Psoas muscle (tissue), 7 donors: ENCODE measurements at regions not wholly inside any gene's neighbourhood (a gene's known extent, or its start where the extent isn't known, plus 50 kb on each side); places are given as distances from the start of the nearest gene placed in this dataset.

Experiments
- ATAC-seq, 4 donors: fragments of 200-7000 bp; cut with Tn5 transposase; one replicate each; pipeline ENCODE4 v1.9.1; 2020; ENCODE audit warnings: moderate library complexity in 3 of 4, mild to moderate bottlenecking in 2 of 4
- DNase-seq, 2 donors: peaks; one replicate each; pipeline ENCODE4 v3.0.0-alpha.2; 2020
- H3K27ac ChIP-seq: fragments of 200-600 bp; one replicate; pipeline ENCODE4 v1.8.0; 2022
- H3K27me3 ChIP-seq, 3 donors: fragments of 200-600 bp in 1 of 3; one replicate each; pipeline versions ENCODE4 v1.6.1 to v1.8.0; 2013 to 2022; ENCODE audit warnings: low read length in 2 of 3, mild to moderate bottlenecking in 2 of 3, moderate library complexity in 1 of 3; ENCODE audit not compliant: insufficient read depth in 3 of 3
- H3K36me3 ChIP-seq, 2 donors: fragments of 200-600 bp in 1 of 2; one replicate each; pipeline versions ENCODE4 v1.6.1 to v1.8.0; 2013 to 2022; ENCODE audit warnings: low read depth in 1 of 2, mild to moderate bottlenecking in 1 of 2, moderate library complexity in 1 of 2; ENCODE audit not compliant: insufficient read depth in 1 of 2
- H3K4me1 ChIP-seq: fragments of 200-600 bp; one replicate; pipeline ENCODE4 v1.8.0; 2022
- H3K4me3 ChIP-seq: fragments of 200-600 bp; one replicate; pipeline ENCODE4 v1.8.0; 2022; ENCODE audit warnings: mild to moderate bottlenecking
- H3K9me3 ChIP-seq: fragments of 200-600 bp; one replicate; pipeline ENCODE4 v1.8.0; 2022
- CTCF ChIP-seq: fragments of 200-600 bp; IDR thresholded peaks from one replicate; pipeline ENCODE4 v1.8.0; 2022; ENCODE audit warnings: antibody characterized with exemption
- WGBS, 3 donors: extraction: QIAGEN DNeasy Blood & Tissue Kit; methylation state at CpG; one replicate each; pipeline versions ENCODE4 v1.1.6 to v1.1.7; 2013; 5-methylcytosine and 5-hydroxymethylcytosine counted together
- intact Hi-C, 2 donors: fragments of 100-400 bp; cut with DNase I; formaldehyde crosslinking; loops; one replicate each; pipeline versions ENCODE4 v1.11.0 to v1.14.2; 2022
- donor health status: healthy with polysubstance abuse.
- donor health status: DM: no; HTN: no; CAD: no; lungs with moderate emphysema.
- donor health status: Bipolar disorder and iron deficiency.
- donor health status: healthy.
- donor health status: DM: yes; HTN: yes; CAD: no.
- donor health status: DM: no; HTN: no; CAD: no.
- donor health status: DM: yes; HTN: yes; CAD: no.

- intact Hi-C loops, result no loop called here
- WGBS, 3 donors, result 69 to 76% (median 70%) methylated on average over 6 of the region's 6 CpGs
- H3K4me1 ChIP-seq, result no peaks in the 10 kb centered on the region
- H3K27me3 ChIP-seq, result peaks cover 0 to 2% (median 0%) of the 10 kb centered on the region in 3 donors
- TF ChIP-seq CTCF, result no peak
- H3K27ac ChIP-seq, result no peak overlapping the region
- DNase-seq (no peak), ATAC-seq (no peak)
- no peak overlapping the region for H3K4me3 ChIP-seq
- no peaks in the 10 kb centered on the region for H3K36me3 ChIP-seq
- H3K9me3 ChIP-seq, result no peaks in the 10 kb centered on the region
Observed at GRCh38 chr7:46744957-46745706, 824.1 kb upstream of the IGFBP3 start.

GRCh38 chr7:46742601-46743000 lies 821.5 kb upstream of the IGFBP3 start:
- no peaks in the 10 kb centered on the region for H3K36me3 ChIP-seq
- no peak overlapping the region for H3K27ac ChIP-seq
- H3K9me3 ChIP-seq, result no peaks in the 10 kb centered on the region
- no peak overlapping the region for H3K4me3 ChIP-seq
- peaks cover 0 to 2% (median 0%) of the 10 kb centered on the region in 3 donors for H3K27me3 ChIP-seq
- no peaks in the 10 kb centered on the region for H3K4me1 ChIP-seq
- DNase-seq (no peak), ATAC-seq (no peak)
- intact Hi-C loops, result no loop called here
- TF ChIP-seq CTCF, result no peak
- WGBS, 3 donors, result 77 to 84% (median 84%) methylated on average over 6 of the region's 6 CpGs

- Histone ChIP-seq H3K27ac (no peak overlapping the region), H3K4me1 (no peaks in the 10 kb centered on the region), H3K36me3 (no peaks in the 10 kb centered on the region), H3K4me3 (no peak overlapping the region), H3K9me3 (no peaks in the 10 kb centered on the region), H3K27me3 (peaks cover 0 to 2% (median 0%) of the 10 kb centered on the region in 3 donors)
- DNase-seq, result no peak
- intact Hi-C loops, result no loop called here
- no peak for TF ChIP-seq CTCF
- ATAC-seq, result no peak
- 73 to 78% (median 78%) methylated on average over 4 of the region's 4 CpGs for WGBS, 3 donors
Observed at GRCh38 chr7:46741938-46742540, 821.0 kb upstream of the IGFBP3 start.

GRCh38 chr7:46741181-46741580 lies 820.1 kb upstream of the IGFBP3 start:
- TF ChIP-seq CTCF, result no peak
- Histone ChIP-seq H3K9me3 (no peaks in the 10 kb centered on the region), H3K4me3 (no peak overlapping the region), H3K4me1 (no peaks in the 10 kb centered on the region), H3K27me3 (peaks cover 0 to under 1% (median 0%) of the 10 kb centered on the region in 3 donors), H3K36me3 (no peaks in the 10 kb centered on the region), H3K27ac (no peak overlapping the region)
- no peak for ATAC-seq
- 91 to 92% (median 92%) methylated on average over 9 of the region's 9 CpGs for WGBS, 3 donors
- DNase-seq, result no peak
- intact Hi-C loops, result no loop called here
